Neural cell (in vitro differentiated cells): ENCODE measurements at regions not wholly inside any gene's neighbourhood (a gene's known extent, or its start where the extent isn't known, plus 50 kb on each side); places are given as distances from the start of the nearest gene placed in this dataset.

Source experiments
- H2AFZ ChIP-seq: fragments of 200-600, 300-800 bp; sonication (generic), shearing (Covaris generic); 2 replicates; pipeline ENCODE4 v1.6.0; 2014; ENCODE audit warnings: low read depth, mild to moderate bottlenecking, antibody characterized with exemption, low read length, moderate library complexity
- H3F3A ChIP-seq: fragments of 200-600 bp; shearing (Covaris generic); 2 replicates; pipeline ENCODE4 v1.6.1; 2016; ENCODE audit warnings: mild to moderate bottlenecking, moderate library complexity, mixed read lengths, antibody characterized with exemption, low read length; ENCODE audit not compliant: insufficient read depth, poor library complexity, severe bottlenecking
- H3K27ac ChIP-seq: fragments of 200-600, 300-800 bp; sonication (generic), shearing (Covaris generic); 2 replicates; pipeline ENCODE4 v1.5.1; 2014; ENCODE audit warnings: mild to moderate bottlenecking, low read length, moderate library complexity
- H3K27me3 ChIP-seq: fragments of 300-800, 200-600 bp; sonication (generic), shearing (Covaris generic); 2 replicates; pipeline ENCODE4 v1.6.0; 2014; ENCODE audit warnings: mild to moderate bottlenecking, low read depth, low read length, moderate library complexity; ENCODE audit not compliant: insufficient read depth
- H3K36me3 ChIP-seq: fragments of 300-800, 200-600 bp; sonication (generic), shearing (Covaris generic); 2 replicates; pipeline ENCODE4 v1.5.1; 2014; ENCODE audit warnings: mild to moderate bottlenecking, antibody characterized with exemption, low read length, moderate library complexity; ENCODE audit not compliant: insufficient read depth
- H3K4me2 ChIP-seq: fragments of 300-800, 200-600 bp; sonication (generic), shearing (Covaris generic); 2 replicates; pipeline ENCODE4 v1.6.0; 2014; ENCODE audit warnings: mild to moderate bottlenecking, low read length
- H3K4me3 ChIP-seq: fragments of 300-800, 200-600 bp; sonication (generic), shearing (Covaris generic); 2 replicates; pipeline ENCODE4 v1.5.1; 2014; ENCODE audit warnings: mild to moderate bottlenecking, low read length, moderate library complexity
- H3K79me2 ChIP-seq: fragments of 200-600 bp; shearing (Covaris generic); replicated peaks from 2 replicates; pipeline ENCODE4 v1.6.0; 2014; ENCODE audit warnings: mild to moderate bottlenecking, low read length, moderate library complexity; ENCODE audit not compliant: insufficient read depth
- H3K9ac ChIP-seq: fragments of 300-800, 200-600 bp; sonication (generic), shearing (Covaris generic); 2 replicates; pipeline ENCODE4 v1.6.1; 2016; ENCODE audit warnings: mild to moderate bottlenecking, low read length, mixed read lengths
- H3K9me2 ChIP-seq: fragments of 200-600 bp; shearing (Covaris generic); 2 replicates; pipeline ENCODE4 v1.6.1; 2016; ENCODE audit warnings: mild to moderate bottlenecking, low read length, mixed read lengths; ENCODE audit not compliant: insufficient read depth
- H3K9me3 ChIP-seq: fragments of 200-600, 300-800 bp; sonication (generic), shearing (Covaris generic); 2 replicates; pipeline ENCODE4 v1.6.1; 2016; ENCODE audit warnings: mild to moderate bottlenecking, mixed run types, low read length, moderate library complexity, mixed read lengths
- H4K20me1 ChIP-seq: fragments of 200-600 bp; shearing (Covaris generic); 2 replicates; pipeline ENCODE4 v1.6.1; 2016; ENCODE audit warnings: mild to moderate bottlenecking, mixed run types; ENCODE audit not compliant: insufficient read depth
- EP300 ChIP-seq: fragments of 450-650 bp; conservative IDR thresholded peaks from 2 replicates; pipeline ENCODE4 v1.6.1; 2014; ENCODE audit warnings: antibody characterized with exemption, mild to moderate bottlenecking, moderate library complexity; ENCODE audit not compliant: poor library complexity, severe bottlenecking
- EZH2 ChIP-seq: fragments of 200-600, 300-800 bp; shearing (Covaris generic), sonication (generic); IDR thresholded peaks from 2 replicates; pipeline ENCODE4 v1.6.1; 2014; ENCODE audit warnings: antibody characterized with exemption, low read length, borderline replicate concordance, mild to moderate bottlenecking; ENCODE audit not compliant: insufficient read depth, poor library complexity, severe bottlenecking
- MXI1 ChIP-seq: fragments of 450-650 bp; conservative IDR thresholded peaks from 2 replicates; pipeline ENCODE4 v1.6.1; 2014; ENCODE audit warnings: antibody characterized with exemption, mild to moderate bottlenecking; ENCODE audit not compliant: poor library complexity, severe bottlenecking
- POLR2AphosphoS5 ChIP-seq: IDR thresholded peaks from 2 replicates; pipeline ENCODE4 v1.6.1; 2012
- RAD21 ChIP-seq: fragments of 450-650 bp; conservative IDR thresholded peaks from 2 replicates; pipeline ENCODE4 v1.6.1; 2014; ENCODE audit warnings: antibody characterized with exemption, mild to moderate bottlenecking, moderate library complexity
- SMC3 ChIP-seq: fragments of 450-650 bp; conservative IDR thresholded peaks from 2 replicates; pipeline ENCODE4 v1.6.1; 2014; ENCODE audit warnings: antibody characterized with exemption, mild to moderate bottlenecking, moderate library complexity; ENCODE audit not compliant: poor library complexity
- TAF1 ChIP-seq: IDR thresholded peaks from 2 replicates; pipeline ENCODE4 v1.6.1; 2012; ENCODE audit warnings: low read depth
- TF ChIP-seq, protein P1 (sequence below): IDR thresholded peaks from 2 replicates; pipeline ENCODE4 v1.6.1; 2012; ENCODE audit warnings: borderline replicate concordance
- TF ChIP-seq, protein P2 (sequence below): fragments of 450-650 bp; IDR thresholded peaks from 2 replicates; pipeline ENCODE4 v1.5.1; 2014; ENCODE audit warnings: antibody characterized with exemption, mild to moderate bottlenecking, moderate library complexity; ENCODE audit not compliant: poor library complexity, severe bottlenecking

GRCh38 chr1:113250161-113250560, 140.2 kb upstream of the MAGI3 start:
- no peak overlapping the region for H3K4me3 ChIP-seq
- no peaks in the 10 kb centered on the region for H3K27me3 ChIP-seq
- TF ChIP-seq SMC3 (no peak), EP300 (no peak)
- TF ChIP-seq, protein P1, sequence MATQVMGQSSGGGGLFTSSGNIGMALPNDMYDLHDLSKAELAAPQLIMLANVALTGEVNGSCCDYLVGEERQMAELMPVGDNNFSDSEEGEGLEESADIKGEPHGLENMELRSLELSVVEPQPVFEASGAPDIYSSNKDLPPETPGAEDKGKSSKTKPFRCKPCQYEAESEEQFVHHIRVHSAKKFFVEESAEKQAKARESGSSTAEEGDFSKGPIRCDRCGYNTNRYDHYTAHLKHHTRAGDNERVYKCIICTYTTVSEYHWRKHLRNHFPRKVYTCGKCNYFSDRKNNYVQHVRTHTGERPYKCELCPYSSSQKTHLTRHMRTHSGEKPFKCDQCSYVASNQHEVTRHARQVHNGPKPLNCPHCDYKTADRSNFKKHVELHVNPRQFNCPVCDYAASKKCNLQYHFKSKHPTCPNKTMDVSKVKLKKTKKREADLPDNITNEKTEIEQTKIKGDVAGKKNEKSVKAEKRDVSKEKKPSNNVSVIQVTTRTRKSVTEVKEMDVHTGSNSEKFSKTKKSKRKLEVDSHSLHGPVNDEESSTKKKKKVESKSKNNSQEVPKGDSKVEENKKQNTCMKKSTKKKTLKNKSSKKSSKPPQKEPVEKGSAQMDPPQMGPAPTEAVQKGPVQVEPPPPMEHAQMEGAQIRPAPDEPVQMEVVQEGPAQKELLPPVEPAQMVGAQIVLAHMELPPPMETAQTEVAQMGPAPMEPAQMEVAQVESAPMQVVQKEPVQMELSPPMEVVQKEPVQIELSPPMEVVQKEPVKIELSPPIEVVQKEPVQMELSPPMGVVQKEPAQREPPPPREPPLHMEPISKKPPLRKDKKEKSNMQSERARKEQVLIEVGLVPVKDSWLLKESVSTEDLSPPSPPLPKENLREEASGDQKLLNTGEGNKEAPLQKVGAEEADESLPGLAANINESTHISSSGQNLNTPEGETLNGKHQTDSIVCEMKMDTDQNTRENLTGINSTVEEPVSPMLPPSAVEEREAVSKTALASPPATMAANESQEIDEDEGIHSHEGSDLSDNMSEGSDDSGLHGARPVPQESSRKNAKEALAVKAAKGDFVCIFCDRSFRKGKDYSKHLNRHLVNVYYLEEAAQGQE = no peak
- H3K4me2 ChIP-seq = no peak overlapping the region
- H3K9ac ChIP-seq = no peak overlapping the region
- no peaks in the 10 kb centered on the region for H4K20me1 ChIP-seq
- no peaks in the 10 kb centered on the region for H3K9me2 ChIP-seq
- no peaks in the 10 kb centered on the region for H3K36me3 ChIP-seq
- no peak overlapping the region for H3K27ac ChIP-seq
- H3K79me2 ChIP-seq = no peaks in the 10 kb centered on the region
- no peaks in the 10 kb centered on the region for H3K9me3 ChIP-seq
- H2AFZ ChIP-seq = no peak overlapping the region
- no peaks in the 10 kb centered on the region for H3F3A ChIP-seq

DNA sequence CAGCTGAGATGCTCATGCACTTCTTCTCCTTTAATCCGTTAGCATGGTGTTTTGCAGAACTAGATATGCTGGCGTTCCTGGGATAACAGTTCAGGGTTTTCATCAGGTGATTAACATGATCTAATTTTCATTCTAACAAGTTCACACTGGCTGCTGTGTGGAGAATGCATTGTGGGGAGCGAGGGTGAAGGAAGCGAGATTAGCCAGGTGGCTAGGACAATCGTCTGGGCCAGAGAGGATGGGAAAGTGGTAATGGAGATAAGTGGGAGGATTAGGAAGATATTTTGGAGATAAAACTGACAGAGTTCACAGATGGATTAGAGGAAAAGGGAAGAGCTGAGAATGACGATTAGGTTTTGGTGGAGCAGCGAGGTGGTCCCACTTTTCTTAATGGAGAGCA, 138.1 kb upstream of the MAGI3 start:
- Histone ChIP-seq H3K9ac (no peak overlapping the region), H3K27ac (no peak overlapping the region), H2AFZ (no peak overlapping the region)

DNA sequence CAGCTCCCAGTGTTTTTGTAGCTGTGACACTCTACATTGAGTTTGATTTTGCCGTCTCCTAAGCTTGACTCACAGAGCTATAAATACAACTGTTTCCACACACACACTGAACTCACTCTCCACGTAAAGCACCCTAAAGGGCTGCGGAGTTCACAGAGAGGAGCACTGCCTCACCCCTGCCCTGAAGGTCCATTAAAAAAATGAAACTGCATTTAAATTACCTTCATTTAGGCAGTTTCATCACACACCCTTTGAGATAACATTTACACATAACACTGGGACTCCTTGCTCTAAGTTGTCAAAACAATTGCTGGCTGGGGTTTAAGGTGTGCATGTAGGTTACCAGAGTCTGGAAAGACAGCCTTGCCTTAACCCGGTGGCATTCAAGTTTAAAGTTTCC, 137.1 kb upstream of the MAGI3 start:
- H3K9me3 ChIP-seq = no peaks in the 10 kb centered on the region
- H3K79me2 ChIP-seq = no peaks in the 10 kb centered on the region
- no peak overlapping the region for H3K27ac ChIP-seq
- TF ChIP-seq, protein P1 = no peak
- TF ChIP-seq POLR2AphosphoS5 = no peak
- no peak for TF ChIP-seq EP300
- no peak for TF ChIP-seq MXI1
- no peak for TF ChIP-seq TAF1
- TF ChIP-seq SMC3 = no peak
- no peak for TF ChIP-seq EZH2
- TF ChIP-seq, protein P2, sequence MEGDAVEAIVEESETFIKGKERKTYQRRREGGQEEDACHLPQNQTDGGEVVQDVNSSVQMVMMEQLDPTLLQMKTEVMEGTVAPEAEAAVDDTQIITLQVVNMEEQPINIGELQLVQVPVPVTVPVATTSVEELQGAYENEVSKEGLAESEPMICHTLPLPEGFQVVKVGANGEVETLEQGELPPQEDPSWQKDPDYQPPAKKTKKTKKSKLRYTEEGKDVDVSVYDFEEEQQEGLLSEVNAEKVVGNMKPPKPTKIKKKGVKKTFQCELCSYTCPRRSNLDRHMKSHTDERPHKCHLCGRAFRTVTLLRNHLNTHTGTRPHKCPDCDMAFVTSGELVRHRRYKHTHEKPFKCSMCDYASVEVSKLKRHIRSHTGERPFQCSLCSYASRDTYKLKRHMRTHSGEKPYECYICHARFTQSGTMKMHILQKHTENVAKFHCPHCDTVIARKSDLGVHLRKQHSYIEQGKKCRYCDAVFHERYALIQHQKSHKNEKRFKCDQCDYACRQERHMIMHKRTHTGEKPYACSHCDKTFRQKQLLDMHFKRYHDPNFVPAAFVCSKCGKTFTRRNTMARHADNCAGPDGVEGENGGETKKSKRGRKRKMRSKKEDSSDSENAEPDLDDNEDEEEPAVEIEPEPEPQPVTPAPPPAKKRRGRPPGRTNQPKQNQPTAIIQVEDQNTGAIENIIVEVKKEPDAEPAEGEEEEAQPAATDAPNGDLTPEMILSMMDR = no peak
- TF ChIP-seq RAD21 = no peak
- no peaks in the 10 kb centered on the region for H3K27me3 ChIP-seq
- no peaks in the 10 kb centered on the region for H3K36me3 ChIP-seq
- H3K4me2 ChIP-seq = no peak overlapping the region
- H3K9me2 ChIP-seq = no peaks in the 10 kb centered on the region
- H2AFZ ChIP-seq = no peak overlapping the region
- H3K4me3 ChIP-seq = no peak overlapping the region
- no peak overlapping the region for H3K9ac ChIP-seq
- no peaks in the 10 kb centered on the region for H3F3A ChIP-seq
- no peaks in the 10 kb centered on the region for H4K20me1 ChIP-seq

More for the DNA sequence above, 138.1 kb upstream of the MAGI3 start:
- Histone ChIP-seq H4K20me1 (no peaks in the 10 kb centered on the region), H3K4me2 (no peak overlapping the region), H3K4me3 (no peak overlapping the region), H3K9me3 (no peaks in the 10 kb centered on the region), H3K9me2 (no peaks in the 10 kb centered on the region), H3K27me3 (no peaks in the 10 kb centered on the region), H3K36me3 (no peaks in the 10 kb centered on the region), H3K79me2 (no peaks in the 10 kb centered on the region), H3F3A (no peaks in the 10 kb centered on the region)
- no peak for TF ChIP-seq RAD21
- TF ChIP-seq, protein P2 = no peak
- no peak for TF ChIP-seq TAF1
